PFSK-1 (cell line): ENCODE measurements at regions not wholly inside any gene's neighbourhood (a gene's known extent, or its start where the extent isn't known, plus 50 kb on each side); places are given as distances from the start of the nearest gene placed in this dataset.

ENCODE experiments used
- FOXP2 ChIP-seq: optimal IDR thresholded peaks from 2 replicates; pipeline ENCODE3; 2011; ENCODE audit warnings: borderline replicate concordance, control low read depth, inconsistent platforms; ENCODE audit not compliant: insufficient read depth; ENCODE audit errors: extremely low read length, extremely low read depth
- POLR2AphosphoS5 ChIP-seq: IDR thresholded peaks from 2 replicates; pipeline ENCODE4 v1.6.1; 2012; ENCODE audit warnings: low read depth, mild to moderate bottlenecking, control low read depth, low read length, moderate library complexity
- TAF1 ChIP-seq: IDR thresholded peaks from 2 replicates; pipeline ENCODE4 v1.6.1; 2012; ENCODE audit warnings: low read length, control low read depth, borderline replicate concordance; ENCODE audit not compliant: insufficient read depth
- TF ChIP-seq, protein P1 (sequence below), 2 experiments: IDR thresholded peaks; 2 replicates each; pipeline versions ENCODE4 v1.6.1 to v1.8.0; 2011 to 2012; ENCODE audit warnings: low read depth in 2 of 2, low read length in 2 of 2, control low read depth in 1 of 2, inconsistent platforms in 1 of 2, mild to moderate bottlenecking in 1 of 2, moderate library complexity in 1 of 2; ENCODE audit not compliant: insufficient read depth in 1 of 2

DNA sequence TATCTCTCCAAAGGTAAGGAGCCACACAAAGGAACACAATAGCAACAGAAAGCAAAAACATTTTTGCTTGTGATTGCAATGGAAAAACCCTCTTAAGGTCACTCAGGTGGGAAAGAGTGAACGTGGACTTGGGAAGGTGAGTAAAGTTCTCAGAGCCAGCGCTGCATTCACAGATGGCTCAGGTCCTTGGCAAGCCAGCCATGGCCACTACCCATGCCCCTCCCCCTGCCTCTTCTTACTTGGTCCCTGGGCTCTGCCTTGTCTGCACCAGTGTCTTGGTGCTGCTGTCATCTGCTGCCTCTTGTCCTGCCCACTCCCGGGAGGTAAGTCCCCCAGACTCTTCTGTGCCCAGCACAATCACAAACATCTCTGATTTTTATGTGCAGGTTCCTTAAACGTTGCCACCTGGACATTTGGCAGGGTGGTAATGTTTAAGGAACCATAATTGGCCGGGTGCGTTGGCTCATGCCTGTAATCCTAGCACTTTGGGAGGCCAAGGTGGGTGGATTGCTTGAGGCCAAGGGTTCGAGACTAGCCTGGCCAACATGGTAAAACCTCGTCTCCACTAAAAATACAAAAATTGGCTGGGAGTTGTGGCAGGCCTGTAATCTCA is 74.6 kb downstream of the FEM1C start:
- TF ChIP-seq POLR2AphosphoS5 (no peak), TAF1 (no peak), FOXP2 (no peak)
- TF ChIP-seq, protein P1, sequence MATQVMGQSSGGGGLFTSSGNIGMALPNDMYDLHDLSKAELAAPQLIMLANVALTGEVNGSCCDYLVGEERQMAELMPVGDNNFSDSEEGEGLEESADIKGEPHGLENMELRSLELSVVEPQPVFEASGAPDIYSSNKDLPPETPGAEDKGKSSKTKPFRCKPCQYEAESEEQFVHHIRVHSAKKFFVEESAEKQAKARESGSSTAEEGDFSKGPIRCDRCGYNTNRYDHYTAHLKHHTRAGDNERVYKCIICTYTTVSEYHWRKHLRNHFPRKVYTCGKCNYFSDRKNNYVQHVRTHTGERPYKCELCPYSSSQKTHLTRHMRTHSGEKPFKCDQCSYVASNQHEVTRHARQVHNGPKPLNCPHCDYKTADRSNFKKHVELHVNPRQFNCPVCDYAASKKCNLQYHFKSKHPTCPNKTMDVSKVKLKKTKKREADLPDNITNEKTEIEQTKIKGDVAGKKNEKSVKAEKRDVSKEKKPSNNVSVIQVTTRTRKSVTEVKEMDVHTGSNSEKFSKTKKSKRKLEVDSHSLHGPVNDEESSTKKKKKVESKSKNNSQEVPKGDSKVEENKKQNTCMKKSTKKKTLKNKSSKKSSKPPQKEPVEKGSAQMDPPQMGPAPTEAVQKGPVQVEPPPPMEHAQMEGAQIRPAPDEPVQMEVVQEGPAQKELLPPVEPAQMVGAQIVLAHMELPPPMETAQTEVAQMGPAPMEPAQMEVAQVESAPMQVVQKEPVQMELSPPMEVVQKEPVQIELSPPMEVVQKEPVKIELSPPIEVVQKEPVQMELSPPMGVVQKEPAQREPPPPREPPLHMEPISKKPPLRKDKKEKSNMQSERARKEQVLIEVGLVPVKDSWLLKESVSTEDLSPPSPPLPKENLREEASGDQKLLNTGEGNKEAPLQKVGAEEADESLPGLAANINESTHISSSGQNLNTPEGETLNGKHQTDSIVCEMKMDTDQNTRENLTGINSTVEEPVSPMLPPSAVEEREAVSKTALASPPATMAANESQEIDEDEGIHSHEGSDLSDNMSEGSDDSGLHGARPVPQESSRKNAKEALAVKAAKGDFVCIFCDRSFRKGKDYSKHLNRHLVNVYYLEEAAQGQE (IDR thresholded peaks at IDR 0.05; ENCODE audit: insufficient read depth in 1 of 2, low read depth in 2 of 2, low read length in 2 of 2): no peak
